ENCODE measurements at regions not wholly inside any gene's neighbourhood (a gene's known extent, or its start where the extent isn't known, plus 50 kb on each side); places are given as distances from the start of the nearest gene placed in this dataset.

GRCh38 chr12:3992945-3993344, 119.7 kb upstream of the PARP11 start:
- H3K18ac ChIP-seq (ENCODE audit: low read depth in 1 of 2, low read length in 2 of 2), result no peak overlapping the region
- no peak overlapping the region for H2BK15ac ChIP-seq (ENCODE audit: low read depth, poor library complexity, severe bottlenecking)
- H3K27me3 ChIP-seq (ENCODE audit: control insufficient read depth in 1 of 2, insufficient read depth in 1 of 2, low read length in 2 of 2), result peaks cover 44 to 77% of the 10 kb centered on the region in 2 experiments
- H2BK120ac ChIP-seq (ENCODE audit: low read depth, low read length), result no peak overlapping the region
- H3K27ac ChIP-seq (ENCODE audit: low read length, poor library complexity, severe bottlenecking), result no peak overlapping the region
- H2AFZ ChIP-seq (ENCODE audit: low read depth, low read length), result no peak overlapping the region
- H4K8ac ChIP-seq (ENCODE audit: low read length), result no peak overlapping the region
- no peaks in the 10 kb centered on the region for H3K9me3 ChIP-seq (ENCODE audit: control insufficient read depth, low read length)
- H2BK5ac ChIP-seq (ENCODE audit: low read depth, low read length, poor library complexity, severe bottlenecking), result no peak overlapping the region
- no peak for DNase-seq
- no peak overlapping the region for H3K4me3 ChIP-seq (ENCODE audit: insufficient read depth in 1 of 2, low read depth in 1 of 2, low read length in 2 of 2)
- no peak overlapping the region for H3K14ac ChIP-seq (ENCODE audit: low read length in 2 of 2)
- no peaks in the 10 kb centered on the region for H3K36me3 ChIP-seq (ENCODE audit: control insufficient read depth in 1 of 2, insufficient read depth in 2 of 2, low read depth in 1 of 2, low read length in 2 of 2)
- H3K4ac ChIP-seq (ENCODE audit: low read depth in 1 of 2, low read length in 2 of 2), result no peak overlapping the region
- no peak overlapping the region for H4K91ac ChIP-seq (ENCODE audit: low read length)
- H3K4me2 ChIP-seq (ENCODE audit: low read length, poor library complexity, severe bottlenecking), result no peak overlapping the region
- no peaks in the 10 kb centered on the region for H3K79me1 ChIP-seq (replicated peaks; ENCODE audit: low read length, poor library complexity, severe bottlenecking)
- H3K9ac ChIP-seq (ENCODE audit: low read length), result no peak overlapping the region
- no peak overlapping the region for H2BK12ac ChIP-seq (ENCODE audit: low read length in 2 of 2)
- H3K4me1 ChIP-seq (ENCODE audit: control insufficient read depth, insufficient read depth, low read depth, low read length), result no peaks in the 10 kb centered on the region
- WGBS, result 73% methylated on average over 3 of the region's 4 CpGs
- no peak overlapping the region for H3K23ac ChIP-seq (ENCODE audit: low read length in 2 of 2)
- H2AK5ac ChIP-seq (ENCODE audit: low read length, severe bottlenecking), result no peak overlapping the region

GRCh38 chr12:3991798-3992580, 118.8 kb upstream of the PARP11 start:
- Histone ChIP-seq H3K14ac (ENCODE audit: low read length in 2 of 2) (no peak overlapping the region), H3K9me3 (ENCODE audit: control insufficient read depth, low read length) (no peaks in the 10 kb centered on the region), H3K4me3 (ENCODE audit: insufficient read depth in 1 of 2, low read depth in 1 of 2, low read length in 2 of 2) (no peak overlapping the region), H3K36me3 (ENCODE audit: control insufficient read depth in 1 of 2, insufficient read depth in 2 of 2, low read depth in 1 of 2, low read length in 2 of 2) (no peaks in the 10 kb centered on the region), H3K27ac (ENCODE audit: low read length, poor library complexity, severe bottlenecking) (no peak overlapping the region), H3K23ac (ENCODE audit: low read length in 2 of 2) (no peak overlapping the region), H3K27me3 (ENCODE audit: control insufficient read depth in 1 of 2, insufficient read depth in 1 of 2, low read length in 2 of 2) (peaks cover 40 to 67% of the 10 kb centered on the region in 2 experiments), H3K4me2 (ENCODE audit: low read length, poor library complexity, severe bottlenecking) (no peak overlapping the region), H2BK15ac (ENCODE audit: low read depth, poor library complexity, severe bottlenecking) (no peak overlapping the region), H3K9ac (ENCODE audit: low read length) (no peak overlapping the region), H2AFZ (ENCODE audit: low read depth, low read length) (no peak overlapping the region), H4K8ac (ENCODE audit: low read length) (no peak overlapping the region), H2BK12ac (ENCODE audit: low read length in 2 of 2) (no peak overlapping the region), H2AK5ac (ENCODE audit: low read length, severe bottlenecking) (no peak overlapping the region), H3K79me1 (replicated peaks; ENCODE audit: low read length, poor library complexity, severe bottlenecking) (no peaks in the 10 kb centered on the region), H3K4me1 (ENCODE audit: control insufficient read depth, insufficient read depth, low read depth, low read length) (no peaks in the 10 kb centered on the region), H3K18ac (ENCODE audit: low read depth in 1 of 2, low read length in 2 of 2) (no peak overlapping the region), H3K4ac (ENCODE audit: low read depth in 1 of 2, low read length in 2 of 2) (no peak overlapping the region), H2BK120ac (ENCODE audit: low read depth, low read length) (no peak overlapping the region), H4K91ac (ENCODE audit: low read length) (no peak overlapping the region), H2BK5ac (ENCODE audit: low read depth, low read length, poor library complexity, severe bottlenecking) (no peak overlapping the region)
- DNase-seq, result no peak
- 92% methylated on average over 9 of the region's 11 CpGs for whole genome bisulfite sequencing

DNA sequence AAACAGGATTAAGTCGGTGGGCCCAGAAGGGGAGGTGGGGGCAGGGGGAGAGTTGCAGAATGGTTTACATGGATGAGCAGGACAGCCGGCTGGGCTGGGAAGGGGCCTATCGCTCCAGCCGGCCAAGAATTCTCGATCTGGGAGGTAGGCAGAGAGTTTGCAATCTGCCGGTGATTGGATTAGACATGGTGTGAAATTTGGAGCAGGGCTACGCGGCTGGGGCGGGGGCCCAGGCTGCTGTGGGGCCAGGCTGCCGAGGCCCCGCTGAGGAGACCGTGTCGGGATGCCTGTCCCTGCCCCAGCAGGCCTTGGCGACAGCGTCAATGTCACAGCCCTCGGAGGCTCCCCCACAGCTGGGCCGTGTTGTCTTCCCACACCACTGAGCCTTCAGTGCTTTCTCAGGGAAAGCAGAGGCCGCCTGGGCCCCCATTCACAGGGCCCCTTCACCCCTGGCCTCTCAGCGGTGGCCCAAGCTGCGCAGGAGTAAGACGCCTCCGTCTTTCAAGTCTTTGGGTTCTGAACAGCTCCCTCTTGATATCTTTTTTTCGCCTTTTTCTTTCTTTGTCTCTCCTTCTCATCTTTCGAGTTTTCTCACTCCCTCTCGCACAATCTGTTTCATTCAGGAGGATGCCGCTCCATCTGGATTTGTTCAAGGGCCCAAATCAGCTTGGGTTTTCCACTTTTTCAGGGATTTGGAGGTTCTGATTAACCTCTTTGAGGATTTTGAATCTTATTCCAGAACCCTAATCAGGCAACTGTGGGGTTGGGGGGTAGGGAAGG, 117.5 kb upstream of the PARP11 start:
- H3K18ac ChIP-seq (ENCODE audit: low read depth in 1 of 2, low read length in 2 of 2), result no peak overlapping the region
- H2AFZ ChIP-seq (ENCODE audit: low read depth, low read length), result no peak overlapping the region
- DNase-seq, result no peak
- H3K27me3 ChIP-seq (ENCODE audit: control insufficient read depth in 1 of 2, insufficient read depth in 1 of 2, low read length in 2 of 2), result peaks cover 35 to 57% of the 10 kb centered on the region in 2 experiments
- H2BK15ac ChIP-seq (ENCODE audit: low read depth, poor library complexity, severe bottlenecking), result no peak overlapping the region
- 80% methylated on average over 26 of the region's 26 CpGs for WGBS
- H3K27ac ChIP-seq (ENCODE audit: low read length, poor library complexity, severe bottlenecking), result no peak overlapping the region
- H4K8ac ChIP-seq (ENCODE audit: low read length), result no peak overlapping the region
- no peaks in the 10 kb centered on the region for H3K4me1 ChIP-seq (ENCODE audit: control insufficient read depth, insufficient read depth, low read depth, low read length)
- H3K4me3 ChIP-seq (ENCODE audit: insufficient read depth in 1 of 2, low read depth in 1 of 2, low read length in 2 of 2), result no peak overlapping the region
- H3K36me3 ChIP-seq (ENCODE audit: control insufficient read depth in 1 of 2, insufficient read depth in 2 of 2, low read depth in 1 of 2, low read length in 2 of 2), result no peaks in the 10 kb centered on the region
- no peak overlapping the region for H2BK120ac ChIP-seq (ENCODE audit: low read depth, low read length)
- H3K79me1 ChIP-seq (replicated peaks; ENCODE audit: low read length, poor library complexity, severe bottlenecking), result no peaks in the 10 kb centered on the region
- no peaks in the 10 kb centered on the region for H3K9me3 ChIP-seq (ENCODE audit: control insufficient read depth, low read length)
- no peak overlapping the region for H4K91ac ChIP-seq (ENCODE audit: low read length)
- H3K4ac ChIP-seq (ENCODE audit: low read depth in 1 of 2, low read length in 2 of 2), result no peak overlapping the region
- no peak overlapping the region for H3K9ac ChIP-seq (ENCODE audit: low read length)
- H3K4me2 ChIP-seq (ENCODE audit: low read length, poor library complexity, severe bottlenecking), result no peak overlapping the region
- no peak overlapping the region for H2BK5ac ChIP-seq (ENCODE audit: low read depth, low read length, poor library complexity, severe bottlenecking)
- H3K23ac ChIP-seq (ENCODE audit: low read length in 2 of 2), result no peak overlapping the region
- H2AK5ac ChIP-seq (ENCODE audit: low read length, severe bottlenecking), result no peak overlapping the region
- H2BK12ac ChIP-seq (ENCODE audit: low read length in 2 of 2), result no peak overlapping the region
- no peak overlapping the region for H3K14ac ChIP-seq (ENCODE audit: low read length in 2 of 2)

GRCh38 chr12:3989218-3989550, 116.0 kb upstream of the PARP11 start:
- H2BK120ac ChIP-seq (ENCODE audit: low read depth, low read length), result no peak overlapping the region
- H3K14ac ChIP-seq (ENCODE audit: low read length in 2 of 2), result no peak overlapping the region
- no peak overlapping the region for H3K4me3 ChIP-seq (ENCODE audit: insufficient read depth in 1 of 2, low read depth in 1 of 2, low read length in 2 of 2)
- DNase-seq, result no peak
- H3K27ac ChIP-seq (ENCODE audit: low read length, poor library complexity, severe bottlenecking), result no peak overlapping the region
- no peak overlapping the region for H2AK5ac ChIP-seq (ENCODE audit: low read length, severe bottlenecking)
- no peak overlapping the region for H2AFZ ChIP-seq (ENCODE audit: low read depth, low read length)
- H3K79me1 ChIP-seq (replicated peaks; ENCODE audit: low read length, poor library complexity, severe bottlenecking), result no peaks in the 10 kb centered on the region
- no peak overlapping the region for H2BK5ac ChIP-seq (ENCODE audit: low read depth, low read length, poor library complexity, severe bottlenecking)
- no peak overlapping the region for H4K91ac ChIP-seq (ENCODE audit: low read length)
- H2BK12ac ChIP-seq (ENCODE audit: low read length in 2 of 2), result no peak overlapping the region
- no peak overlapping the region for H4K8ac ChIP-seq (ENCODE audit: low read length)
- no peaks in the 10 kb centered on the region for H3K36me3 ChIP-seq (ENCODE audit: control insufficient read depth in 1 of 2, insufficient read depth in 2 of 2, low read depth in 1 of 2, low read length in 2 of 2)
- H3K9me3 ChIP-seq (ENCODE audit: control insufficient read depth, low read length), result no peaks in the 10 kb centered on the region
- H3K18ac ChIP-seq (ENCODE audit: low read depth in 1 of 2, low read length in 2 of 2), result no peak overlapping the region
- H3K23ac ChIP-seq (ENCODE audit: low read length in 2 of 2), result no peak overlapping the region
- no peaks in the 10 kb centered on the region for H3K4me1 ChIP-seq (ENCODE audit: control insufficient read depth, insufficient read depth, low read depth, low read length)
- H3K9ac ChIP-seq (ENCODE audit: low read length), result no peak overlapping the region
- WGBS, result 44% methylated on average over 2 of the region's 2 CpGs
- no peak overlapping the region for H2BK15ac ChIP-seq (ENCODE audit: low read depth, poor library complexity, severe bottlenecking)
- no peak overlapping the region for H3K4ac ChIP-seq (ENCODE audit: low read depth in 1 of 2, low read length in 2 of 2)
- H3K27me3 ChIP-seq (ENCODE audit: control insufficient read depth in 1 of 2, insufficient read depth in 1 of 2, low read length in 2 of 2), result peaks cover 35 to 52% of the 10 kb centered on the region in 2 experiments
- no peak overlapping the region for H3K4me2 ChIP-seq (ENCODE audit: low read length, poor library complexity, severe bottlenecking)

Data from mesenchymal stem cell (in vitro differentiated cells and primary cell).